Tibial artery (tissue), 4 donors: ENCODE measurements at regions not wholly inside any gene's neighbourhood (a gene's known extent, or its start where the extent isn't known, plus 50 kb on each side); places are given as distances from the start of the nearest gene placed in this dataset.
"Not testable (repeated sequence)": the region's sequence is repeated elsewhere in the genome, so short reads cannot be mapped to it uniquely, and the experiment has no call there.

Source experiments
- DNase-seq, 2 donors: peaks; one replicate each; pipeline ENCODE4 v3.0.0-alpha.2; 2019
- H3K27ac ChIP-seq, 2 donors: fragments of 200-600 bp; sonication (generic) in 1 of 2; 1 replicate in 1 of 2; 2 replicates in 1 of 2; pipeline ENCODE4 v1.5.1; 2018 to 2019; ENCODE audit warnings: mild to moderate bottlenecking in 1 of 2
- H3K27me3 ChIP-seq, 2 donors: fragments of 200-600 bp; sonication (generic) in 1 of 2; one replicate each; pipeline versions ENCODE4 v1.5.1 to v1.6.0; 2016 to 2019
- H3K36me3 ChIP-seq, 3 donors: fragments of 200-600 bp; sonication (generic) in 2 of 3; one replicate each; pipeline ENCODE4 v1.5.1; 2016 to 2019; ENCODE audit warnings: mild to moderate bottlenecking in 2 of 3
- H3K4me1 ChIP-seq, 4 donors: fragments of 200-600 bp; sonication (generic) in 2 of 4; 1 replicate in 3 of 4; 2 replicates in 1 of 4; pipeline ENCODE4 v1.5.1; 2016 to 2019
- H3K4me3 ChIP-seq, 2 donors: fragments of 200-600 bp; sonication (generic) in 1 of 2; 1 replicate in 1 of 2; 2 replicates in 1 of 2; pipeline ENCODE4 v1.5.1; 2018 to 2019; ENCODE audit warnings: mild to moderate bottlenecking in 2 of 2
- H3K9me3 ChIP-seq, 3 donors: fragments of 200-600 bp; sonication (generic) in 1 of 3; one replicate each; pipeline ENCODE4 v1.5.1; 2016 to 2019
- intact Hi-C: fragments of 100-400 bp; cut with DNase I; formaldehyde crosslinking; loops from one replicate; pipeline ENCODE4 v1.15.0; 2023; ENCODE audit warnings: low total_unique reads
- TF ChIP-seq, protein P1 (sequence below), 2 experiments: fragments of 200-600 bp in 1 of 2; fragments of 450-650 bp in 1 of 2; IDR thresholded peaks; one replicate each; pipeline ENCODE4 v1.5.1; 2017 to 2019; ENCODE audit warnings: antibody characterized with exemption in 2 of 2, mild to moderate bottlenecking in 1 of 2, moderate library complexity in 1 of 2

GRCh38 chr16:65697521-65697920, 575.7 kb upstream of the CDH11 start:
- DNase-seq: no peak
- TF ChIP-seq, protein P1, sequence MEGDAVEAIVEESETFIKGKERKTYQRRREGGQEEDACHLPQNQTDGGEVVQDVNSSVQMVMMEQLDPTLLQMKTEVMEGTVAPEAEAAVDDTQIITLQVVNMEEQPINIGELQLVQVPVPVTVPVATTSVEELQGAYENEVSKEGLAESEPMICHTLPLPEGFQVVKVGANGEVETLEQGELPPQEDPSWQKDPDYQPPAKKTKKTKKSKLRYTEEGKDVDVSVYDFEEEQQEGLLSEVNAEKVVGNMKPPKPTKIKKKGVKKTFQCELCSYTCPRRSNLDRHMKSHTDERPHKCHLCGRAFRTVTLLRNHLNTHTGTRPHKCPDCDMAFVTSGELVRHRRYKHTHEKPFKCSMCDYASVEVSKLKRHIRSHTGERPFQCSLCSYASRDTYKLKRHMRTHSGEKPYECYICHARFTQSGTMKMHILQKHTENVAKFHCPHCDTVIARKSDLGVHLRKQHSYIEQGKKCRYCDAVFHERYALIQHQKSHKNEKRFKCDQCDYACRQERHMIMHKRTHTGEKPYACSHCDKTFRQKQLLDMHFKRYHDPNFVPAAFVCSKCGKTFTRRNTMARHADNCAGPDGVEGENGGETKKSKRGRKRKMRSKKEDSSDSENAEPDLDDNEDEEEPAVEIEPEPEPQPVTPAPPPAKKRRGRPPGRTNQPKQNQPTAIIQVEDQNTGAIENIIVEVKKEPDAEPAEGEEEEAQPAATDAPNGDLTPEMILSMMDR (IDR thresholded peaks at IDR 0.05): no peak
- no peaks in the 10 kb centered on the region for H3K9me3 ChIP-seq
- no peak overlapping the region for H3K27ac ChIP-seq
- H3K36me3 ChIP-seq: no peaks in the 10 kb centered on the region
- no peaks in the 10 kb centered on the region for H3K4me1 ChIP-seq
- no peak overlapping the region for H3K4me3 ChIP-seq
- intact Hi-C loops: no loop called here
- no peaks in the 10 kb centered on the region for H3K27me3 ChIP-seq

GRCh38 chr16:65697065-65697464, 575.2 kb upstream of the CDH11 start:
- intact Hi-C loops: no loop called here
- H3K36me3 ChIP-seq: no peaks in the 10 kb centered on the region
- no peak overlapping the region for H3K4me3 ChIP-seq
- no peaks in the 10 kb centered on the region for H3K27me3 ChIP-seq
- H3K4me1 ChIP-seq: no peaks in the 10 kb centered on the region
- TF ChIP-seq, protein P1 (IDR thresholded peaks at IDR 0.05): no peak
- H3K9me3 ChIP-seq: no peaks in the 10 kb centered on the region
- no peak for DNase-seq
- no peak overlapping the region for H3K27ac ChIP-seq

- not testable (repeated sequence) for H3K27ac ChIP-seq, H3K4me1 ChIP-seq
Measured at GRCh38 chr16:65691846-65692245, 570.0 kb upstream of the CDH11 start.

GRCh38 chr16:65689726-65690125, 567.9 kb upstream of the CDH11 start:
- TF ChIP-seq, protein P1 (IDR thresholded peaks at IDR 0.05): no peak
- no peak for DNase-seq
- no peaks in the 10 kb centered on the region for H3K27me3 ChIP-seq
- no peak overlapping the region for H3K27ac ChIP-seq
- no peaks in the 10 kb centered on the region for H3K4me1 ChIP-seq
- intact Hi-C loops: no loop called here
- no peaks in the 10 kb centered on the region for H3K36me3 ChIP-seq
- H3K4me3 ChIP-seq: no peak overlapping the region
- H3K9me3 ChIP-seq: no peaks in the 10 kb centered on the region

More at GRCh38 chr16:65691846-65692245, 570.0 kb upstream of the CDH11 start:
- H3K4me3 ChIP-seq, H3K27me3 ChIP-seq, intact Hi-C loops, H3K9me3 ChIP-seq, H3K36me3 ChIP-seq, DNase-seq: not testable (repeated sequence)

DNA sequence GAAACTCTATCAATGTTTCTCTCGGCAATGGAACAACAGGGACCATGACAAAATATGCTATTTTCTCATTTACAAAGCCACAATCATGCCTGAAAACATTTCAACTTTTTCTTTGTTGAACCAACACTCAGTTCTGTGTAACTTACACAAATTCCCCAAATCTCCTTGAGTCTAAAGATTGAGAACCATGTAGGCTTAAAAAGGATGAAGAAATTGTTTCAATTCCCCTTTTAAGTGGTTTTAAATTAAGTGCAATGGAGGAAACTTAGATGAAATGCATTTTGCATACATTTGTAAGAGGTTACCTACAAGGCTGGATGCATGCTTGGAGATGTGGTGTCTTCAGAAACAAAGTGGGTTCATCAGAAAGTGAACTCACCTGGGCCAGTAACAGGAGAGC, 566.4 kb upstream of the CDH11 start:
- H3K27ac ChIP-seq: no peak overlapping the region

DNA sequence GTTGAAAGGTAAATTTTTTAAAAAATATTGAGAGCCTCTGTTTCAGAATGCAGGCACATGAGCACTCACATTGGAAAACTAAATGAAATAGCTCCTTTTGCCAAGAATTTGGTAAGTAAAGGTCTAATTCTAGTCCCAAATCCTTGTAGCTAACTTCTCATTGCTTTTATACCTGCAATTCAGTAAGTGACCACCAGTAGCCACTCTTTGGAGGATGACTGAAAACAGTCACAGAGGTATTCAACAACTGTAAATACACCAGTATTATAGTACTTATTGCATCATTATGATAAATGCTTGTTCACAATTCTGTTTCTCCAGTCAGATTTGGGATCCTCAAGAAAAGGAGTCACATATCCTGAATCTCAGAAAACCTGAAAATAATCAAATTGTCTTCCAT, 562.4 kb upstream of the CDH11 start:
- Histone ChIP-seq H3K4me3 (no peak overlapping the region), H3K4me1 (no peaks in the 10 kb centered on the region), H3K36me3 (no peaks in the 10 kb centered on the region), H3K27me3 (no peaks in the 10 kb centered on the region), H3K9me3 (peaks cover 0 to 9% (median 0%) of the 10 kb centered on the region in 3 donors), H3K27ac (no peak overlapping the region)
- no peak for DNase-seq
- intact Hi-C loops: no loop called here
- TF ChIP-seq, protein P1 (IDR thresholded peaks at IDR 0.05): no peak

More for the DNA sequence above, 566.4 kb upstream of the CDH11 start:
- Histone ChIP-seq H3K36me3 (no peaks in the 10 kb centered on the region), H3K27me3 (no peaks in the 10 kb centered on the region), H3K9me3 (peaks cover 0 to 9% (median 0%) of the 10 kb centered on the region in 3 donors), H3K4me3 (no peak overlapping the region), H3K4me1 (no peaks in the 10 kb centered on the region)
- DNase-seq: no peak
- TF ChIP-seq, protein P1 (IDR thresholded peaks at IDR 0.05): no peak
- intact Hi-C loops: no loop called here
